HepG2 (cell line): ENCODE measurements at regions not wholly inside any gene's neighbourhood (a gene's known extent, or its start where the extent isn't known, plus 50 kb on each side); places are given as distances from the start of the nearest gene placed in this dataset.

Experiments
- CHD4 ChIP-seq: fragments of 200-600 bp; sonication (generic); IDR thresholded peaks from 2 replicates; pipeline ENCODE4 v1.7.0; 2017; ENCODE audit warnings: mild to moderate bottlenecking, low read length, borderline replicate concordance
- CTCF ChIP-seq: sonication (generic); formaldehyde crosslinking; IDR thresholded peaks from 2 replicates; pipeline ENCODE4 v1.5.0; 2020; ENCODE audit warnings: mild to moderate bottlenecking, missing genetic modification reagents, moderate library complexity
- DMAP1 ChIP-seq: IDR thresholded peaks from 2 replicates; pipeline ENCODE4 v1.6.1; 2016
- ELF4 ChIP-seq: sonication (generic); formaldehyde crosslinking; IDR thresholded peaks from 2 replicates; pipeline ENCODE4 v1.5.0; 2020; ENCODE audit warnings: missing genetic modification reagents, mild to moderate bottlenecking, moderate library complexity, borderline replicate concordance
- FOXP4 ChIP-seq: sonication (generic); formaldehyde crosslinking; IDR thresholded peaks from 2 replicates; pipeline ENCODE4 v1.4.0; 2020; ENCODE audit warnings: missing genetic modification reagents
- KDM2A ChIP-seq: sonication (generic); formaldehyde crosslinking; IDR thresholded peaks from 2 replicates; pipeline ENCODE4 v1.4.0; 2020; ENCODE audit warnings: low read depth, missing genetic modification reagents, borderline replicate concordance
- MAFK ChIP-seq, 2 experiments: IDR thresholded peaks in 1 of 2; conservative IDR thresholded peaks in 1 of 2; 2 replicates each; pipeline ENCODE4 v1.6.1; 2011; ENCODE audit warnings: improper control_type of control experiment in 2 of 2, low read length in 2 of 2
- RAD21 ChIP-seq: fragments of 450-650 bp; formaldehyde crosslinking; IDR thresholded peaks from 2 replicates; pipeline ENCODE4 v1.5.0; 2020; ENCODE audit warnings: mild to moderate bottlenecking
- STAG1 ChIP-seq: sonication (generic); formaldehyde crosslinking; IDR thresholded peaks from 2 replicates; pipeline ENCODE4 v1.4.0; 2020; ENCODE audit warnings: missing genetic modification reagents
- ZFP36L1 ChIP-seq: sonication (generic); formaldehyde crosslinking; IDR thresholded peaks from 2 replicates; pipeline ENCODE4 v1.8.0; 2022; ENCODE audit warnings: mild to moderate bottlenecking, missing genetic modification reagents, moderate library complexity
- ZFP41 ChIP-seq: sonication (generic); formaldehyde crosslinking; IDR thresholded peaks from 2 replicates; pipeline ENCODE4 v1.4.0; 2020; ENCODE audit warnings: mild to moderate bottlenecking, missing genetic modification reagents, borderline replicate concordance
- ZNF501 ChIP-seq: sonication (generic); formaldehyde crosslinking; IDR thresholded peaks from 2 replicates; pipeline ENCODE4 v1.5.1; 2020; ENCODE audit warnings: mild to moderate bottlenecking, moderate library complexity, missing genetic modification reagents
- ZNF777 ChIP-seq: sonication (generic); formaldehyde crosslinking; IDR thresholded peaks from 2 replicates; pipeline ENCODE4 v1.4.0; 2020; ENCODE audit warnings: missing genetic modification reagents

- no peak for TF ChIP-seq KDM2A
- no peak for TF ChIP-seq STAG1 (CRISPR knock-in tag)
- no peak for TF ChIP-seq CTCF (CRISPR knock-in tag)
- no peak for TF ChIP-seq FOXP4 (CRISPR knock-in tag)
- no peak for TF ChIP-seq ZNF777 (CRISPR knock-in tag)
- no peak for TF ChIP-seq ZNF501 (CRISPR knock-in tag)
- no peak for TF ChIP-seq RAD21 (CRISPR knock-in tag)
- no peak for TF ChIP-seq ELF4 (CRISPR knock-in tag)
- TF ChIP-seq CHD4, result no peak
- no peak for TF ChIP-seq DMAP1 (CRISPR knock-in tag)
- no peak for TF ChIP-seq MAFK (conservative IDR thresholded peaks at IDR 0.05 in 1 of 2, IDR thresholded peaks at IDR 0.05 in 1 of 2; ENCODE audit: low read length in 2 of 2)
- TF ChIP-seq ZFP36L1 (CRISPR knock-in tag), result no peak
- TF ChIP-seq ZFP41 (CRISPR knock-in tag), result no peak
These were observed 219.0 kb downstream of the PTEN start for GRCh38 chr10:88082391-88082790.
